ENCODE measurements at regions not wholly inside any gene's neighbourhood (a gene's known extent, or its start where the extent isn't known, plus 50 kb on each side); places are given as distances from the start of the nearest gene placed in this dataset.

DNA sequence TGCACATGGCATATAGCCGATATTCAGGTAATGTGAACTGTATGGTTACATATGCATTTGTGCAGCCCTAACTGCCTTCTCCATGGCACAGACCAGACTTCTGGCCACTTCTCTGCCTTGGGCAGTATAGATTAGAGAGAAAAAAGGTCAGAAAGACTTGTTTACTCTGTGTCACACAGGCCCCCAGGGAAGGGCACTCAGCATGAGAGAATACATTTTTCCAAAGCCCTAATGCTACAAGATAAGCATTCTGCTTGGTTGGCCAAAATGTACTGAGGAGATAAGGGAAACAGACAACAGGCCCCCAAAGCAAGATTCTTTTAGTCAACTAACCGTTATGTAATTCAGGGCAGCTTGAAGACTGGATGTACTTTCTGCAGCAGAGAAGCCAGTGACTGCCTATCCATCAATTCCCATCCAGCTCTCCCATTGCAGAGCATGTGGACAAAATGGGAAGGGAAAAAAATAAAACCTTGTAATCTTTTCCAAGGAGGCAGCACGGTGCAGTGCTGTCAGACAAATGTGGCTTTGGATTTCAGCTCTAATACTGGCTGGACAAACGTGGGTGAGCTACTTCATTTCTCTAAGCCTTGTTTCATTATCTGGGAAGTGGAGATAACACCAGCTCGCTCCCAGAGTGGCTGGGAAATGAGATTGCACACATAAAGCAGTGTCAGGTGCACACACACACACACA lies 205.9 kb downstream of the NSG2 start (continued):
- TF ChIP-seq POU2F2 (IDR thresholded peaks at IDR 0.05; ENCODE audit: borderline replicate concordance, low read depth, low read length) (no peak), WRNIP1 (IDR thresholded peaks at IDR 0.05; ENCODE audit: borderline replicate concordance, low read depth, low read length) (no peak)

DNA sequence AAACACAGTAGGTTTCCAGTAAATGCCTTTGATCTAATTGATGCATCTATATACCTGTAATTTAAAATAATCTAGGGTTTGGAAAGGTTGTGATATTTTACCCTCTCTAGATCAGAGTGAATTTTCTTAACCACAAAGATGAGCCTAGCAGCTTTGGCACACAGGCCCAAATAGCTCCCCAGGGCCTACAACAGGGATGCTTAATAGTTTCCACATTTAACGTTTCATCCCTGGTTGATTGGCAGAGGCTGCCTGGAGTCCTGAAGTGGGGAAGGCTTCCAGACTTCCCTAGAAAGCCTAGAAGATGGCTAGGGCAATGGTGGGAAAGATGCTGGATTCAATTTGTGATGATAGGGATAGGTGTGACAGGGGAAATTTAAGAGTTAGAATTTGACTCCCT lies 206.6 kb downstream of the NSG2 start:
- no peaks in the 10 kb centered on the region; the same call in 2 of the 3 replicates for H3K9me3 ChIP-seq (replicated peaks; ENCODE audit: control insufficient read depth, insufficient read depth, low read length)
- no peaks in the 10 kb centered on the region for H3K4me1 ChIP-seq (ENCODE audit: control insufficient read depth, insufficient read depth, low read length)
- in situ Hi-C loops (cut with MboI) = no loop called here
- ATAC-seq (no peak), DNase-seq (ENCODE audit: low read depth, low spot score) (no peak), FAIRE-seq (no peak)
- POLR2A ChIA-PET = no interaction called here
- no peak overlapping the region for H3K9ac ChIP-seq (ENCODE audit: control insufficient read depth, insufficient read depth, low read length)
- WGBS (ENCODE audit: insufficient coverage, insufficient replicate concordance, low lambda C conversion rate, missing lambda C conversion rate) = 0% methylated on average over 1 of the region's 1 CpG
- SMC1A ChIA-PET (ENCODE audit: uncharacterized antibody, unreplicated experiment) = no interaction called here
- no peaks in the 10 kb centered on the region for H3K79me2 ChIP-seq (ENCODE audit: control insufficient read depth, insufficient read depth, low read length)
- CTCF ChIA-PET = interaction anchor here (0.9 kb wide), 1 partner anchor 59 kb away, joined by 3 read pairs; no protein-coding TSS in a partner anchor
- H3K4me3 ChIP-seq = no peak overlapping the region
- RAD21 ChIA-PET (ENCODE audit: unreplicated experiment) = no interaction called here
- no peaks in the 10 kb centered on the region for H3K27me3 ChIP-seq (replicated peaks in 1 of 2; ENCODE audit: control insufficient read depth in 2 of 2, insufficient read depth in 2 of 2, low read length in 1 of 2)
- H3K36me3 ChIP-seq (ENCODE audit: control insufficient read depth in 2 of 2, insufficient read depth in 2 of 2, low read length in 1 of 2) = no peaks in the 10 kb centered on the region
- no peak overlapping the region for H3K27ac ChIP-seq (ENCODE audit: control insufficient read depth, insufficient read depth)
- BruUV-seq (replicated peaks) = no TSS peak
- no peak overlapping the region for H3K4me2 ChIP-seq (ENCODE audit: control insufficient read depth, insufficient read depth)
- H2AFZ ChIP-seq (ENCODE audit: control insufficient read depth, low read depth, low read length) = no peak overlapping the region
- H4K20me1 ChIP-seq (ENCODE audit: control insufficient read depth, insufficient read depth) = no peaks in the 10 kb centered on the region
- intact Hi-C loops (cut with micrococcal nuclease; ENCODE audit: unreplicated experiment) = no loop called here
- TF ChIP-seq SMARCA5 (IDR thresholded peaks at IDR 0.05) = no peak
- TF ChIP-seq FOS (IDR thresholded peaks at IDR 0.05; ENCODE audit: borderline replicate concordance, extremely low read depth, insufficient read length) = no peak
- TF ChIP-seq, protein P1, sequence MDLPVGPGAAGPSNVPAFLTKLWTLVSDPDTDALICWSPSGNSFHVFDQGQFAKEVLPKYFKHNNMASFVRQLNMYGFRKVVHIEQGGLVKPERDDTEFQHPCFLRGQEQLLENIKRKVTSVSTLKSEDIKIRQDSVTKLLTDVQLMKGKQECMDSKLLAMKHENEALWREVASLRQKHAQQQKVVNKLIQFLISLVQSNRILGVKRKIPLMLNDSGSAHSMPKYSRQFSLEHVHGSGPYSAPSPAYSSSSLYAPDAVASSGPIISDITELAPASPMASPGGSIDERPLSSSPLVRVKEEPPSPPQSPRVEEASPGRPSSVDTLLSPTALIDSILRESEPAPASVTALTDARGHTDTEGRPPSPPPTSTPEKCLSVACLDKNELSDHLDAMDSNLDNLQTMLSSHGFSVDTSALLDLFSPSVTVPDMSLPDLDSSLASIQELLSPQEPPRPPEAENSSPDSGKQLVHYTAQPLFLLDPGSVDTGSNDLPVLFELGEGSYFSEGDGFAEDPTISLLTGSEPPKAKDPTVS (IDR thresholded peaks at IDR 0.05; ENCODE audit: low read depth, low read length) = no peak
- no peak for TF ChIP-seq ZNF384 (IDR thresholded peaks at IDR 0.05; ENCODE audit: borderline replicate concordance, low read depth, low read length)
- no peak for TF ChIP-seq ZNF217 (IDR thresholded peaks at IDR 0.05)
- TF ChIP-seq, protein P2, sequence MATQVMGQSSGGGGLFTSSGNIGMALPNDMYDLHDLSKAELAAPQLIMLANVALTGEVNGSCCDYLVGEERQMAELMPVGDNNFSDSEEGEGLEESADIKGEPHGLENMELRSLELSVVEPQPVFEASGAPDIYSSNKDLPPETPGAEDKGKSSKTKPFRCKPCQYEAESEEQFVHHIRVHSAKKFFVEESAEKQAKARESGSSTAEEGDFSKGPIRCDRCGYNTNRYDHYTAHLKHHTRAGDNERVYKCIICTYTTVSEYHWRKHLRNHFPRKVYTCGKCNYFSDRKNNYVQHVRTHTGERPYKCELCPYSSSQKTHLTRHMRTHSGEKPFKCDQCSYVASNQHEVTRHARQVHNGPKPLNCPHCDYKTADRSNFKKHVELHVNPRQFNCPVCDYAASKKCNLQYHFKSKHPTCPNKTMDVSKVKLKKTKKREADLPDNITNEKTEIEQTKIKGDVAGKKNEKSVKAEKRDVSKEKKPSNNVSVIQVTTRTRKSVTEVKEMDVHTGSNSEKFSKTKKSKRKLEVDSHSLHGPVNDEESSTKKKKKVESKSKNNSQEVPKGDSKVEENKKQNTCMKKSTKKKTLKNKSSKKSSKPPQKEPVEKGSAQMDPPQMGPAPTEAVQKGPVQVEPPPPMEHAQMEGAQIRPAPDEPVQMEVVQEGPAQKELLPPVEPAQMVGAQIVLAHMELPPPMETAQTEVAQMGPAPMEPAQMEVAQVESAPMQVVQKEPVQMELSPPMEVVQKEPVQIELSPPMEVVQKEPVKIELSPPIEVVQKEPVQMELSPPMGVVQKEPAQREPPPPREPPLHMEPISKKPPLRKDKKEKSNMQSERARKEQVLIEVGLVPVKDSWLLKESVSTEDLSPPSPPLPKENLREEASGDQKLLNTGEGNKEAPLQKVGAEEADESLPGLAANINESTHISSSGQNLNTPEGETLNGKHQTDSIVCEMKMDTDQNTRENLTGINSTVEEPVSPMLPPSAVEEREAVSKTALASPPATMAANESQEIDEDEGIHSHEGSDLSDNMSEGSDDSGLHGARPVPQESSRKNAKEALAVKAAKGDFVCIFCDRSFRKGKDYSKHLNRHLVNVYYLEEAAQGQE (IDR thresholded peaks at IDR 0.05; ENCODE audit: low read depth, low read length) = no peak
- TF ChIP-seq, protein P3, sequence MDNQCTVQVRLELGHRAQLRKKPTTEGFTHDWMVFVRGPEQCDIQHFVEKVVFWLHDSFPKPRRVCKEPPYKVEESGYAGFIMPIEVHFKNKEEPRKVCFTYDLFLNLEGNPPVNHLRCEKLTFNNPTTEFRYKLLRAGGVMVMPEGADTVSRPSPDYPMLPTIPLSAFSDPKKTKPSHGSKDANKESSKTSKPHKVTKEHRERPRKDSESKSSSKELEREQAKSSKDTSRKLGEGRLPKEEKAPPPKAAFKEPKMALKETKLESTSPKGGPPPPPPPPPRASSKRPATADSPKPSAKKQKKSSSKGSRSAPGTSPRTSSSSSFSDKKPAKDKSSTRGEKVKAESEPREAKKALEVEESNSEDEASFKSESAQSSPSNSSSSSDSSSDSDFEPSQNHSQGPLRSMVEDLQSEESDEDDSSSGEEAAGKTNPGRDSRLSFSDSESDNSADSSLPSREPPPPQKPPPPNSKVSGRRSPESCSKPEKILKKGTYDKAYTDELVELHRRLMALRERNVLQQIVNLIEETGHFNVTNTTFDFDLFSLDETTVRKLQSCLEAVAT (IDR thresholded peaks at IDR 0.05) = no peak
- no peak for TF ChIP-seq ESRRA (IDR thresholded peaks at IDR 0.05; ENCODE audit: low read length)
- TF ChIP-seq SREBF1 (IDR thresholded peaks at IDR 0.05; ENCODE audit: low read length) = no peak
- TF ChIP-seq NFYA (IDR thresholded peaks at IDR 0.05; ENCODE audit: borderline replicate concordance, low read depth, low read length) = no peak
- no peak for TF ChIP-seq SUZ12 (IDR thresholded peaks at IDR 0.05; ENCODE audit: unreplicated experiment)
- TF ChIP-seq, protein P4, sequence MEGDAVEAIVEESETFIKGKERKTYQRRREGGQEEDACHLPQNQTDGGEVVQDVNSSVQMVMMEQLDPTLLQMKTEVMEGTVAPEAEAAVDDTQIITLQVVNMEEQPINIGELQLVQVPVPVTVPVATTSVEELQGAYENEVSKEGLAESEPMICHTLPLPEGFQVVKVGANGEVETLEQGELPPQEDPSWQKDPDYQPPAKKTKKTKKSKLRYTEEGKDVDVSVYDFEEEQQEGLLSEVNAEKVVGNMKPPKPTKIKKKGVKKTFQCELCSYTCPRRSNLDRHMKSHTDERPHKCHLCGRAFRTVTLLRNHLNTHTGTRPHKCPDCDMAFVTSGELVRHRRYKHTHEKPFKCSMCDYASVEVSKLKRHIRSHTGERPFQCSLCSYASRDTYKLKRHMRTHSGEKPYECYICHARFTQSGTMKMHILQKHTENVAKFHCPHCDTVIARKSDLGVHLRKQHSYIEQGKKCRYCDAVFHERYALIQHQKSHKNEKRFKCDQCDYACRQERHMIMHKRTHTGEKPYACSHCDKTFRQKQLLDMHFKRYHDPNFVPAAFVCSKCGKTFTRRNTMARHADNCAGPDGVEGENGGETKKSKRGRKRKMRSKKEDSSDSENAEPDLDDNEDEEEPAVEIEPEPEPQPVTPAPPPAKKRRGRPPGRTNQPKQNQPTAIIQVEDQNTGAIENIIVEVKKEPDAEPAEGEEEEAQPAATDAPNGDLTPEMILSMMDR (IDR thresholded peaks at IDR 0.05 in 2 of 3, conservative IDR thresholded peaks at IDR 0.05 in 1 of 3; ENCODE audit: control insufficient read depth in 2 of 3, extremely low read depth in 1 of 3, insufficient read depth in 1 of 3, low read depth in 3 of 3, low read length in 3 of 3) = no peak
- TF ChIP-seq RCOR1 (conservative IDR thresholded peaks at IDR 0.05; ENCODE audit: low read depth, low read length) = no peak

All from GM12878 (cell line).